ENCODE measurements at regions not wholly inside any gene's neighbourhood (a gene's known extent, or its start where the extent isn't known, plus 50 kb on each side); places are given as distances from the start of the nearest gene placed in this dataset.

DNA sequence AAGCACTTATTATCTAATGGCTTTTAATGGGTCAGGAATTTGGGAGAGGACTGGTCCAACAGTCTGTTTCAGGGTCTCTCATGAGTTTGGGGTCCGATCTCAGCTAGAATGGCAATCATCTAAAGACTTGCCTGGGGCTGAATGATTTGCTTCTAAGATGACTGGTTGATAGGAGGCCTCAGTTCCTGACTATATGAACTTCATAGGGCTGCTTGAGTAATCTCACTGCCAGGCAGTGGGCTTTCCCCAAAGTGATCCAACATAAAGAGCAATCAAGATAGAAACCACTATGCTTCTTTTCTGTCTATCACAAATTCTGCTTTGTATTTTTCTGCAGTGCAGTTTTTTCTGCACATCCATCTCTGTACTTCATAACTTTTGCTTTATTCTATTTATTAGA lies 793.5 kb upstream of the CHAC2 start:
- TF ChIP-seq POLR2A (IDR thresholded peaks at IDR 0.05; ENCODE audit: low read length) (no peak), CEBPB (IDR thresholded peaks at IDR 0.05) (no peak), HOXB5 (CRISPR knock-in tag; IDR thresholded peaks at IDR 0.05) (no peak), RFX5 (IDR thresholded peaks at IDR 0.05) (no peak), CTCF (IDR thresholded peaks at IDR 0.05) (no peak), NR3C1 (IDR thresholded peaks at IDR 0.05) (no peak), FOSL2 (IDR thresholded peaks at IDR 0.05) (no peak), FOSL2 (CRISPR knock-in tag; IDR thresholded peaks at IDR 0.05) (no peak), MAFK (IDR thresholded peaks at IDR 0.05; ENCODE audit: partially characterized antibody) (no peak), SMC3 (IDR thresholded peaks at IDR 0.05) (no peak)

Measured in A549 (cell line).